Panc1 (cell line): ENCODE measurements at regions not wholly inside any gene's neighbourhood (a gene's known extent, or its start where the extent isn't known, plus 50 kb on each side); places are given as distances from the start of the nearest gene placed in this dataset.

ENCODE experiments used
- ATAC-seq: fragments of 200-7000 bp; cut with Tn5 transposase; 2 replicates; pipeline ENCODE4 v1.9.1; 2020; ENCODE audit warnings: mild to moderate bottlenecking, moderate library complexity
- BruUV-seq: library from RNA; stranded (reverse); fragments of 400-500 nt; replicated peaks from 2 replicates; lab custom pipeline; 2021; lab: Mats Ljungman, UMichigan
- CTCF ChIA-PET: fragments of 300-600 bp; sonication (Branson Sonifier 250); formaldehyde crosslinking; loops from one replicate; lab custom pipeline; 2022; ENCODE audit warnings: antibody characterized with exemption; lab: Charles Lee
- POLR2A ChIA-PET: fragments of 300-600 bp; sonication (Branson Sonifier 250); formaldehyde crosslinking; loops from one replicate; lab custom pipeline; 2022; ENCODE audit warnings: antibody characterized with exemption; lab: Charles Lee
- DNase-seq: peaks from one replicate; pipeline ENCODE4 v3.0.0-alpha.2; 2010; ENCODE audit warnings: low read depth, low spot score
- H3K27ac ChIP-seq: 2 replicates; pipeline ENCODE4 v1.5.1; 2011; ENCODE audit warnings: mild to moderate bottlenecking, low read length, inconsistent platforms
- H3K27me3 ChIP-seq: fragments of 200-500 bp; sonication (Bioruptor generic); 2 replicates; pipeline ENCODE4 v1.6.0; 2014; ENCODE audit warnings: low read length, inconsistent platforms; ENCODE audit not compliant: control insufficient read depth, insufficient read depth
- H3K36me3 ChIP-seq: fragments of 200-500 bp; sonication (Bioruptor generic); 2 replicates; pipeline ENCODE4 v1.5.1; 2014; ENCODE audit warnings: inconsistent platforms, mild to moderate bottlenecking, low read length, moderate library complexity; ENCODE audit not compliant: control insufficient read depth, insufficient read depth
- H3K4me1 ChIP-seq: 2 replicates; pipeline ENCODE4 v1.5.1; 2011; ENCODE audit warnings: inconsistent platforms, mild to moderate bottlenecking, low read length, moderate library complexity; ENCODE audit not compliant: control insufficient read depth, insufficient read depth
- H3K4me3 ChIP-seq, 2 experiments: 2 replicates each; pipeline ENCODE4 v1.5.1; 2011 to 2012; ENCODE audit warnings: low read depth in 2 of 2, low read length in 2 of 2, mild to moderate bottlenecking in 2 of 2, inconsistent platforms in 1 of 2, moderate library complexity in 1 of 2
- H3K9me3 ChIP-seq: fragments of 200-500 bp; sonication (Bioruptor generic); 2 replicates; pipeline ENCODE4 v1.5.1; 2014; ENCODE audit warnings: low read depth, mild to moderate bottlenecking, inconsistent platforms, low read length, moderate library complexity; ENCODE audit not compliant: control insufficient read depth, insufficient read depth
- in situ Hi-C: cut with HindIII; loops from 2 replicates; pipeline ENCODE4 v1.10.0; 2016; ENCODE audit warnings: low sequenced_read_pairs, low pct_unique_long_range_greater_than_20kb
- intact Hi-C: fragments of 100-400 bp; cut with micrococcal nuclease; formaldehyde crosslinking; loops from one replicate; pipeline ENCODE4 v1.10.0; 2022; ENCODE audit not compliant: unreplicated experiment
- TF ChIP-seq, protein P1 (sequence below), 2 experiments: IDR thresholded peaks; 2 replicates each; pipeline ENCODE4 v1.6.1; 2011 to 2012; ENCODE audit warnings: low read depth in 2 of 2, control low read depth in 1 of 2, low read length in 1 of 2, mild to moderate bottlenecking in 1 of 2, moderate library complexity in 1 of 2; ENCODE audit not compliant: insufficient read depth in 1 of 2

DNA sequence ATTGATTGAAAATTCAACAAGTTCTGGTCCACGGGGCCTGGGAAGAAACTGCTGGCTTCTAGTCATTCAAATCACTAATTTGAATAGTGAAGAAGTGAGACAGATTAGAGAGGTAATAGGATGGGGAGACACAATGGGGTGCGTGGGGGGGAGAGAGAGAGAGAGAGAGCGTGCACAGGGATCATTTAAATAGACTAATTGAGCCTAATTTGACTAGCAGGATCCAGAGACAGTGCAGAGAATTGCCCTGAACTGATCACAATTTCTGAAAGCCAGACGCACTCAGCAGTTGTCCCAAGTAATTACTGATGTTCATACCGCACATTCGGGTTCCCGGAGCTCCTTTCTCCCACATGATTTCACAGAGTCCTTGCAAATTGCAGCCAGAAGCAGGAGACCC, 50.3 kb upstream of the C5orf58 start:
- H3K9me3 ChIP-seq = no peaks in the 10 kb centered on the region
- H3K27ac ChIP-seq = peak overlapping the region; percentile 80
- no peak for DNase-seq
- intact Hi-C loops = no loop called here
- ChIA-PET POLR2A (interaction anchor here (0.6 to 0.7 kb wide), 2 partner anchors 31 to 83 kb away, joined by 3 read pairs; no protein-coding TSS in a partner anchor), CTCF (interaction anchor here (0.6 to 2.0 kb wide), 6 partner anchors 18 to 202 kb away, joined by 3 to 8 read pairs (median 4); partner anchors contain the start of gene INSYN2B)
- H3K36me3 ChIP-seq = no peaks in the 10 kb centered on the region
- peaks cover 50% of the 10 kb centered on the region for H3K4me1 ChIP-seq
- no peak for ATAC-seq
- no peaks in the 10 kb centered on the region for H3K27me3 ChIP-seq
- no TSS peak for BruUV-seq
- TF ChIP-seq, protein P1, sequence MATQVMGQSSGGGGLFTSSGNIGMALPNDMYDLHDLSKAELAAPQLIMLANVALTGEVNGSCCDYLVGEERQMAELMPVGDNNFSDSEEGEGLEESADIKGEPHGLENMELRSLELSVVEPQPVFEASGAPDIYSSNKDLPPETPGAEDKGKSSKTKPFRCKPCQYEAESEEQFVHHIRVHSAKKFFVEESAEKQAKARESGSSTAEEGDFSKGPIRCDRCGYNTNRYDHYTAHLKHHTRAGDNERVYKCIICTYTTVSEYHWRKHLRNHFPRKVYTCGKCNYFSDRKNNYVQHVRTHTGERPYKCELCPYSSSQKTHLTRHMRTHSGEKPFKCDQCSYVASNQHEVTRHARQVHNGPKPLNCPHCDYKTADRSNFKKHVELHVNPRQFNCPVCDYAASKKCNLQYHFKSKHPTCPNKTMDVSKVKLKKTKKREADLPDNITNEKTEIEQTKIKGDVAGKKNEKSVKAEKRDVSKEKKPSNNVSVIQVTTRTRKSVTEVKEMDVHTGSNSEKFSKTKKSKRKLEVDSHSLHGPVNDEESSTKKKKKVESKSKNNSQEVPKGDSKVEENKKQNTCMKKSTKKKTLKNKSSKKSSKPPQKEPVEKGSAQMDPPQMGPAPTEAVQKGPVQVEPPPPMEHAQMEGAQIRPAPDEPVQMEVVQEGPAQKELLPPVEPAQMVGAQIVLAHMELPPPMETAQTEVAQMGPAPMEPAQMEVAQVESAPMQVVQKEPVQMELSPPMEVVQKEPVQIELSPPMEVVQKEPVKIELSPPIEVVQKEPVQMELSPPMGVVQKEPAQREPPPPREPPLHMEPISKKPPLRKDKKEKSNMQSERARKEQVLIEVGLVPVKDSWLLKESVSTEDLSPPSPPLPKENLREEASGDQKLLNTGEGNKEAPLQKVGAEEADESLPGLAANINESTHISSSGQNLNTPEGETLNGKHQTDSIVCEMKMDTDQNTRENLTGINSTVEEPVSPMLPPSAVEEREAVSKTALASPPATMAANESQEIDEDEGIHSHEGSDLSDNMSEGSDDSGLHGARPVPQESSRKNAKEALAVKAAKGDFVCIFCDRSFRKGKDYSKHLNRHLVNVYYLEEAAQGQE (IDR thresholded peaks at IDR 0.05; ENCODE audit: insufficient read depth in 1 of 2, low read depth in 2 of 2, low read length in 1 of 2) = no peak
- H3K4me3 ChIP-seq = no peak overlapping the region
- in situ Hi-C loops = no loop called here
